Esophagus squamous epithelium (tissue), 4 donors: ENCODE measurements at regions not wholly inside any gene's neighbourhood (a gene's known extent, or its start where the extent isn't known, plus 50 kb on each side); places are given as distances from the start of the nearest gene placed in this dataset.

ENCODE experiments used
- CTCF ChIP-seq, 6 experiments: fragments of 450-650 bp in 4 of 6; fragments of 200-600 bp in 2 of 6; sonication (generic) in 2 of 6; IDR thresholded peaks; one replicate each; pipeline ENCODE4 v1.5.1; 2016 to 2019; ENCODE audit warnings: antibody characterized with exemption in 6 of 6, mild to moderate bottlenecking in 4 of 6, moderate library complexity in 4 of 6
- POLR2A ChIP-seq, 4 donors: fragments of 450-650 bp; IDR thresholded peaks; one replicate each; pipeline ENCODE4 v1.6.1; 2017; ENCODE audit warnings: antibody characterized with exemption in 4 of 4, mild to moderate bottlenecking in 4 of 4, moderate library complexity in 3 of 4

GRCh38 chr18:75828379-75828778 lies 400.9 kb upstream of the SMIM21 start:
- no peak for TF ChIP-seq CTCF (IDR thresholded peaks at IDR 0.05)
- no peak for TF ChIP-seq POLR2A (IDR thresholded peaks at IDR 0.05)
